SHP77 treated with DMSO at 0.1 percent for 48 hours (cell line): ENCODE measurements at regions not wholly inside any gene's neighbourhood (a gene's known extent, or its start where the extent isn't known, plus 50 kb on each side); places are given as distances from the start of the nearest gene placed in this dataset.

ENCODE experiments used
- DNase-seq: peaks from one replicate; lab custom pipeline; 2025; lab: John Stamatoyannopoulos, UW

GRCh38 chr3:98962189-98962930, 60.9 kb upstream of the DCBLD2 start:
- no peak for DNase-seq

- no peak for DNase-seq
Measured at GRCh38 chr3:98961161-98962155, 60.0 kb upstream of the DCBLD2 start.

- no peak for DNase-seq
Measured at GRCh38 chr3:98957681-98958080, 56.2 kb upstream of the DCBLD2 start.

- no peak for DNase-seq
Measured at GRCh38 chr3:98956008-98956407, 54.5 kb upstream of the DCBLD2 start.

- no peak for DNase-seq
Measured at GRCh38 chr3:98954791-98955604, 53.5 kb upstream of the DCBLD2 start.

- no peak for DNase-seq
Measured at GRCh38 chr3:98954242-98954641, 52.7 kb upstream of the DCBLD2 start.

GRCh38 chr3:98952404-98952803, 50.9 kb upstream of the DCBLD2 start:
- no peak for DNase-seq
